Muscle layer of colon (tissue), 2 donors: ENCODE measurements at regions not wholly inside any gene's neighbourhood (a gene's known extent, or its start where the extent isn't known, plus 50 kb on each side); places are given as distances from the start of the nearest gene placed in this dataset.
"Not testable (repeated sequence)": the region's sequence is repeated elsewhere in the genome, so short reads cannot be mapped to it uniquely, and the experiment has no call there.

Experiments
- H3K27ac ChIP-seq: one replicate; pipeline ENCODE4 v1.7.0; 2013; ENCODE audit warnings: low read depth, mild to moderate bottlenecking, low read length, moderate library complexity
- H3K27me3 ChIP-seq, 2 donors: one replicate each; pipeline ENCODE4 v1.7.0; 2013; ENCODE audit warnings: low read length in 2 of 2, mild to moderate bottlenecking in 2 of 2; ENCODE audit not compliant: insufficient read depth in 2 of 2, control insufficient read depth in 1 of 2
- H3K36me3 ChIP-seq: one replicate; pipeline ENCODE4 v1.7.0; 2013; ENCODE audit warnings: mild to moderate bottlenecking, low read length; ENCODE audit not compliant: insufficient read depth
- H3K4me1 ChIP-seq: one replicate; pipeline ENCODE4 v1.7.0; 2013; ENCODE audit warnings: mild to moderate bottlenecking, low read length; ENCODE audit not compliant: insufficient read depth
- H3K4me3 ChIP-seq, 2 donors: one replicate each; pipeline ENCODE4 v1.7.0; 2013; ENCODE audit warnings: low read length in 2 of 2, low read depth in 1 of 2, mild to moderate bottlenecking in 1 of 2, moderate library complexity in 1 of 2
- H3K9ac ChIP-seq: one replicate; pipeline ENCODE4 v1.7.0; 2013; ENCODE audit warnings: low read length
- H3K9me3 ChIP-seq: one replicate; pipeline ENCODE4 v1.7.0; 2013; ENCODE audit warnings: mild to moderate bottlenecking, low read length
- donor health status: abdominal sarcoma.
- donor health status: Adenocarcinoma of cecum.

GRCh38 chr6:103122766-103123601 is 1729.5 kb downstream of the GRIK2 start:
- Histone ChIP-seq H3K9me3 (no peaks in the 10 kb centered on the region), H3K4me3 (no peak overlapping the region), H3K27me3 (no peaks in the 10 kb centered on the region), H3K4me1 (no peaks in the 10 kb centered on the region), H3K27ac (no peak overlapping the region), H3K9ac (no peak overlapping the region), H3K36me3 (no peaks in the 10 kb centered on the region)

GRCh38 chr6:103119056-103119455 is 1725.5 kb downstream of the GRIK2 start:
- Histone ChIP-seq H3K36me3 (no peaks in the 10 kb centered on the region), H3K27me3 (no peaks in the 10 kb centered on the region), H3K9ac (no peak overlapping the region), H3K9me3 (no peaks in the 10 kb centered on the region), H3K27ac (no peak overlapping the region), H3K4me3 (no peak overlapping the region), H3K4me1 (no peaks in the 10 kb centered on the region)

DNA sequence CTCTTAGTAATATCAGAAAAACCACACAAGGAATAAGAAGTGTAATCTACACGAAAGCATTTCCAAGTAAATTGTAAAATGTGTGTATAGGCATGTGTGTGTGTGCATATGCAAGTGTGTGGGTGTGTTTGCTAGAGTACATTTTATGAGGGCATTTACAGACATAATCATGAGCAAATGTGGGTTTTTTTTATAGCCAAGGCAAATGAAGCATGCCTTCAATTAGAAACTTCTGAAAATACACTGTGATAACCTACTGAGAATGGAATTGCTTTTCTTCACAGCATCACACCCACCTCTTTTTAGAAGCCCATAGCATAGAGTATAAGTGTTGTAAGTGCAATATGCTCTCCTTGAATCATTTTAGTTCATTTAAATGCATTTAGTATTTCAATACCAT is 1721.1 kb downstream of the GRIK2 start:
- Histone ChIP-seq H3K27ac (no peak overlapping the region), H3K27me3 (no peaks in the 10 kb centered on the region), H3K36me3 (no peaks in the 10 kb centered on the region), H3K9ac (no peak overlapping the region), H3K9me3 (no peaks in the 10 kb centered on the region), H3K4me3 (no peak overlapping the region), H3K4me1 (no peaks in the 10 kb centered on the region)

DNA sequence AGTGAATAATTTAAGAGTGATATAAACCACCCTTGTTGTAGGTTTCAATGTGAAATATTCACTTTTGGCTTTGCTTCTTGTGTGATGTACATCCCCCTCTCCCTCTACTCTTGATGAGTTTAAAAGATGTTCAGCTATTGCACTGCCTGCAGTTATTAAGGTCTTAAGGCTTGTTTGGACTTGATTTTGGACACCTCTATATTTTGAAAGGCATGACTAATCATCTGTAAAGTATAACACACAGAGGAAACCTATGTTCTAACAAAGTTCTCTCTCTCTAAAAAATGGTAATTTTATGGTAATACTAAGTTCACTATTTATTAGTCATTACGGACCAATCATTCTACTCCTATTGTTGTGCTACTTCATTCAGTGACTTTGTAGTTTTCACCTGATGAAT is 1719.9 kb downstream of the GRIK2 start:
- Histone ChIP-seq H3K27me3 (no peaks in the 10 kb centered on the region), H3K4me1 (no peaks in the 10 kb centered on the region), H3K36me3 (no peaks in the 10 kb centered on the region), H3K9me3 (no peaks in the 10 kb centered on the region), H3K27ac (no peak overlapping the region), H3K9ac (no peak overlapping the region), H3K4me3 (no peak overlapping the region)

- Histone ChIP-seq H3K27ac (no peak overlapping the region), H3K9me3 (no peaks in the 10 kb centered on the region), H3K36me3 (no peaks in the 10 kb centered on the region), H3K4me1 (no peaks in the 10 kb centered on the region), H3K9ac (no peak overlapping the region), H3K27me3 (no peaks in the 10 kb centered on the region), H3K4me3 (no peak overlapping the region)
Measured at GRCh38 chr6:103107985-103108384, 1714.5 kb downstream of the GRIK2 start.

GRCh38 chr6:103105686-103106085 is 1712.2 kb downstream of the GRIK2 start:
- no peak overlapping the region for H3K27ac ChIP-seq
- no peak overlapping the region for H3K9ac ChIP-seq

GRCh38 chr6:103101267-103101666 is 1707.8 kb downstream of the GRIK2 start:
- Histone ChIP-seq H3K27ac (no peak overlapping the region), H3K27me3 (no peaks in the 10 kb centered on the region), H3K9ac (no peak overlapping the region), H3K4me1 (no peaks in the 10 kb centered on the region), H3K4me3 (no peak overlapping the region), H3K36me3 (no peaks in the 10 kb centered on the region), H3K9me3 (no peaks in the 10 kb centered on the region)

More at GRCh38 chr6:103105686-103106085, 1712.2 kb downstream of the GRIK2 start:
- no peak overlapping the region for H3K4me3 ChIP-seq
- H3K27me3 ChIP-seq, result no peaks in the 10 kb centered on the region
- H3K9me3 ChIP-seq, result no peaks in the 10 kb centered on the region
- H3K4me1 ChIP-seq, result no peaks in the 10 kb centered on the region
- H3K36me3 ChIP-seq, result no peaks in the 10 kb centered on the region

- not testable (repeated sequence) for H3K27ac ChIP-seq, H3K4me3 ChIP-seq, H3K4me1 ChIP-seq, H3K27me3 ChIP-seq, H3K9ac ChIP-seq, H3K9me3 ChIP-seq, H3K36me3 ChIP-seq
Measured at GRCh38 chr6:103092414-103092813, 1698.9 kb downstream of the GRIK2 start.

DNA sequence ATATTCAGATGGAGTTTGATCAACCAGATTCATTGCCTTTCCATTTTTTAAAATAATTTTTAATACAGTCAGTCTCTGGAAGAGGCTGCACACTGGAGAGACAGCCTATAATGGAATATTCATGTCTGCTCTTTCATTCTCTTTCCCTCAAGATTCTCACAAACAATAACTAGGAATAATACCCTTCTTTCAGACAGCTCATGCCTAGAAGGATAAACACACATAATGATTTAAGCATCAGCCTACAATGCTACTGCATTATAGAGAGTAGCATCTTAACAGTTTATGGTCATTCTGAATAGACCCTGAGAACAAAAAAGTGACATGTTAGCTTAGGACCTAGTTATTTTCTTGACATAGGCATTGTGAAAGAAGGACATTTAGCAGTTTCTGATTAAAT is 1692.3 kb downstream of the GRIK2 start:
- no peaks in the 10 kb centered on the region for H3K36me3 ChIP-seq
- no peaks in the 10 kb centered on the region for H3K27me3 ChIP-seq
- no peak overlapping the region for H3K4me3 ChIP-seq
- no peak overlapping the region for H3K9ac ChIP-seq
- no peak overlapping the region for H3K27ac ChIP-seq
- no peaks in the 10 kb centered on the region for H3K4me1 ChIP-seq
- H3K9me3 ChIP-seq, result no peaks in the 10 kb centered on the region

DNA sequence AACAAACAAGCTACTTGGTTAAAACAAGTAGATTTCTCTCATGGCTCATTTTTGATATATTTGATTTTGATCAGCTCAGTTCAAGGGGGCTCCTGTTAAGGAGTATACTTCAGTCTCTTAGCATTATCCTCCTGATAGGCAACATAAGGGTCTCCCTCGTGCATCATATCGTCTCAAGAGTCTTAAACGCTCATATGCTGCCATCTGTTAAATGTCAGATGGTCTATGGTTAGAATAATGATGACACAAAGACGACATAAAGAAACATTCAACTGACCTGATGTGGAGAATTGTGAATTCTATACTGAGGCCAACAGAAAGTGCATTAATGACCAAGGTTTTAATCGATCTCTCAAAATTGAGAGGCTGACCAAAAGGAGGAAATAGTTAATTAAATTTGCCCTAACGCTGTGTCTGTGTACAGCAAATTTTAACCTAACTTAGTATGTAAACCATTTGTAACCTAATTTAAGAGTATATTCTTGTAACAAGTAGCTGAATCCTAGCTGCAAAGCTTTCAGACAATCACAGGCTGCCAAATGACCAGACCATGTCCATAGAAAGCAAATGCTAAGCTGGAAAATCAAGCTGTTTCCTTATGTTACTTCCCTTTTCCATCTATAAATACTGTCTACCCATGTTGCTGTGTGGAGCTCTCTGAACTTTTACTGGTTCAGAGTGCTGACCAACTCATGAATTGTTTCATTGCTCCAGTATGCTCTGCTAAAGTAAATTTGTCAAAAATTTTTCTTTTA is 1688.5 kb downstream of the GRIK2 start:
- Histone ChIP-seq H3K27ac (no peak overlapping the region), H3K9ac (no peak overlapping the region), H3K4me3 (no peak overlapping the region), H3K36me3 (no peaks in the 10 kb centered on the region), H3K27me3 (no peaks in the 10 kb centered on the region), H3K4me1 (no peaks in the 10 kb centered on the region), H3K9me3 (no peaks in the 10 kb centered on the region)

DNA sequence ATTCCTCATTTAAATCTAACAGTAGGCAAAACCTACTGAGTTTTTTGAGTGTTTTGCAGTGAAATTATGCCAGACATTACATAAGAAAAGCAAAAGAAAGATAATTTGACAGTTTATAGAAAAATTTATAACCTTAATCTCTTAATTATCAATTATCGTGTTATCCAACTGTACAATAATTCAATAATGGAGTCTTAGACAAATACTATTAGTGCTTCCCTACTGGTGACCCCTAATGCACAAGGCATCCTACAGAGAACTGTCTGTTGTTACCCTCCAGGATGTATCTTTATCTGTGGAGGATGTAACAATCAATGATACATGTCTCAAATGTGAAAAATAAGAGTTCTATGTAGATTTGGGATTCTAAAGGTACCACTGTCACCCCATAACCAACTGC is 1687.6 kb downstream of the GRIK2 start:
- H3K27ac ChIP-seq, result no peak overlapping the region
- no peaks in the 10 kb centered on the region for H3K27me3 ChIP-seq
- H3K36me3 ChIP-seq, result no peaks in the 10 kb centered on the region
- H3K9me3 ChIP-seq, result no peaks in the 10 kb centered on the region
- H3K4me3 ChIP-seq, result no peak overlapping the region
- H3K9ac ChIP-seq, result no peak overlapping the region
- no peaks in the 10 kb centered on the region for H3K4me1 ChIP-seq
